DND-41 (cell line): ENCODE measurements at regions not wholly inside any gene's neighbourhood (a gene's known extent, or its start where the extent isn't known, plus 50 kb on each side); places are given as distances from the start of the nearest gene placed in this dataset.

Experiments
- EZH2 ChIP-seq: IDR thresholded peaks from 3 replicates; pipeline ENCODE4 v1.6.1; 2012; ENCODE audit warnings: borderline replicate concordance, low read depth, mild to moderate bottlenecking, moderate library complexity, low read length, inconsistent platforms; ENCODE audit not compliant: severe bottlenecking
- TF ChIP-seq, protein P1 (sequence below): IDR thresholded peaks from 2 replicates; pipeline ENCODE4 v1.5.1; 2012; ENCODE audit warnings: borderline replicate concordance, low read length, moderate library complexity, mild to moderate bottlenecking; ENCODE audit not compliant: poor library complexity, severe bottlenecking; ENCODE audit errors: extremely low read depth

DNA sequence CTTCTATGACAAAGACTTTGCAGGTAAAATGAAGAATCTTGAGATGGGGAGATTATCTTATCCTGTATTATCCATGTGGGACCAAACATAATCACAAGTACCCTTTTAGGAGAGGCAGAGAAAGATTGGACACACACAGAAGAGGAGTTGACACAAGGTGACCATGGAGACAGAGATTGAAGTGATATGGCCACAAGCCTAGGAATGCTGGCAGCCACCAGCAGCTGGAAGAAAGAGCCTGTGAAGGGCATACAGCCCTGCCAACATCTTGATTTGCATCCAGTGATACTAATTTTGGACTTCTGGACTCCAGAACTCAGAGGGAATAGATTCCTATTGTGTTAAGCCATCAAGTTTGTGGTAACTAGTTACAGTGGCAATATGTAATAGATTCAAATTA is 78.1 kb downstream of the RPS29 start:
- TF ChIP-seq, protein P1, sequence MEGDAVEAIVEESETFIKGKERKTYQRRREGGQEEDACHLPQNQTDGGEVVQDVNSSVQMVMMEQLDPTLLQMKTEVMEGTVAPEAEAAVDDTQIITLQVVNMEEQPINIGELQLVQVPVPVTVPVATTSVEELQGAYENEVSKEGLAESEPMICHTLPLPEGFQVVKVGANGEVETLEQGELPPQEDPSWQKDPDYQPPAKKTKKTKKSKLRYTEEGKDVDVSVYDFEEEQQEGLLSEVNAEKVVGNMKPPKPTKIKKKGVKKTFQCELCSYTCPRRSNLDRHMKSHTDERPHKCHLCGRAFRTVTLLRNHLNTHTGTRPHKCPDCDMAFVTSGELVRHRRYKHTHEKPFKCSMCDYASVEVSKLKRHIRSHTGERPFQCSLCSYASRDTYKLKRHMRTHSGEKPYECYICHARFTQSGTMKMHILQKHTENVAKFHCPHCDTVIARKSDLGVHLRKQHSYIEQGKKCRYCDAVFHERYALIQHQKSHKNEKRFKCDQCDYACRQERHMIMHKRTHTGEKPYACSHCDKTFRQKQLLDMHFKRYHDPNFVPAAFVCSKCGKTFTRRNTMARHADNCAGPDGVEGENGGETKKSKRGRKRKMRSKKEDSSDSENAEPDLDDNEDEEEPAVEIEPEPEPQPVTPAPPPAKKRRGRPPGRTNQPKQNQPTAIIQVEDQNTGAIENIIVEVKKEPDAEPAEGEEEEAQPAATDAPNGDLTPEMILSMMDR: no peak
- no peak for TF ChIP-seq EZH2
